Keratinocyte (primary cell): ENCODE measurements at regions not wholly inside any gene's neighbourhood (a gene's known extent, or its start where the extent isn't known, plus 50 kb on each side); places are given as distances from the start of the nearest gene placed in this dataset.

Experiments used
- DNase-seq: peaks from one replicate; pipeline ENCODE4 v3.0.0-alpha.2; 2011; ENCODE audit warnings: low read depth, missing footprints, low spot score
- FAIRE-seq: peaks from 2 replicates; lab custom pipeline; 2011; peaks lifted over from hg19 to GRCh38; lab: Jason Lieb, UNC
- H2AFZ ChIP-seq: 2 replicates; pipeline ENCODE4 v1.6.0; 2012; ENCODE audit warnings: low read length, control low read depth, inconsistent platforms; ENCODE audit not compliant: control insufficient read depth
- H3K27ac ChIP-seq: 2 replicates; pipeline ENCODE4 v1.5.1; 2011; ENCODE audit warnings: low read length; ENCODE audit not compliant: control insufficient read depth, insufficient read depth
- H3K27me3 ChIP-seq: 3 replicates; pipeline ENCODE4 v1.6.0; 2011; ENCODE audit warnings: low read length; ENCODE audit not compliant: control insufficient read depth, insufficient read depth; ENCODE audit errors: extremely low read depth
- H3K36me3 ChIP-seq, 2 experiments: 2 replicates in 1 of 2; 3 replicates in 1 of 2; pipeline ENCODE4 v1.5.1; 2011; ENCODE audit warnings: low read length in 2 of 2, mild to moderate bottlenecking in 1 of 2; ENCODE audit not compliant: control insufficient read depth in 2 of 2, insufficient read depth in 2 of 2; ENCODE audit errors: extremely low read depth in 1 of 2
- H3K4me1 ChIP-seq: 3 replicates; pipeline ENCODE4 v1.5.1; 2011; ENCODE audit warnings: low read length; ENCODE audit not compliant: control insufficient read depth, insufficient read depth; ENCODE audit errors: extremely low read depth
- H3K4me2 ChIP-seq: 3 replicates; pipeline ENCODE4 v1.6.0; 2011; ENCODE audit warnings: low read depth, low read length; ENCODE audit not compliant: control insufficient read depth, insufficient read depth; ENCODE audit errors: extremely low read depth
- H3K4me3 ChIP-seq, 3 experiments: fragments of 200-600 bp in 1 of 3; sonication (generic) in 1 of 3; 2 replicates in 2 of 3; 3 replicates in 1 of 3; pipeline ENCODE4 v1.5.1; 2011 to 2016; ENCODE audit warnings: low read length in 3 of 3, mild to moderate bottlenecking in 3 of 3, control low read depth in 2 of 3, inconsistent platforms in 1 of 3, low read depth in 1 of 3, mixed read lengths in 1 of 3, mixed run types in 1 of 3, moderate library complexity in 1 of 3; ENCODE audit not compliant: control insufficient read depth in 2 of 3, insufficient read depth in 2 of 3; ENCODE audit errors: extremely low read depth in 1 of 3
- H3K79me2 ChIP-seq: 2 replicates; pipeline ENCODE4 v1.6.0; 2012; ENCODE audit warnings: low read length; ENCODE audit not compliant: control insufficient read depth, insufficient read depth
- H3K9ac ChIP-seq: 3 replicates; pipeline ENCODE4 v1.6.0; 2011; ENCODE audit warnings: low read length; ENCODE audit not compliant: control insufficient read depth, insufficient read depth; ENCODE audit errors: extremely low read depth
- H3K9me1 ChIP-seq: 3 replicates; pipeline ENCODE4 v1.6.0; 2011; ENCODE audit warnings: low read length; ENCODE audit not compliant: control insufficient read depth, insufficient read depth; ENCODE audit errors: extremely low read depth
- H3K9me3 ChIP-seq: 2 replicates; pipeline ENCODE4 v1.5.1; 2012; ENCODE audit warnings: low read depth, low read length; ENCODE audit not compliant: control insufficient read depth
- H4K20me1 ChIP-seq: 3 replicates; pipeline ENCODE4 v1.6.0; 2011; ENCODE audit warnings: low read length; ENCODE audit not compliant: control insufficient read depth, insufficient read depth; ENCODE audit errors: extremely low read depth
- EZH2 ChIP-seq: IDR thresholded peaks from one replicate; pipeline ENCODE4 v1.6.1; 2012; ENCODE audit warnings: inconsistent platforms, mild to moderate bottlenecking, low read length, moderate library complexity
- dilution Hi-C: fragments of 300-500 bp; cut with MboI; formaldehyde crosslinking; loops from one replicate; pipeline ENCODE4 v1.7.0; 2020; ENCODE audit warnings: low sequenced_read_pairs; ENCODE audit not compliant: extremely low pct_ligation_motif_present
- TF ChIP-seq, protein P1 (sequence below), 3 experiments: IDR thresholded peaks in 1 of 3; conservative IDR thresholded peaks in 1 of 3; optimal IDR thresholded peaks in 1 of 3; 2 replicates in 2 of 3; 3 replicates in 1 of 3; pipeline versions ENCODE3 to v1.5.1; 2011; ENCODE audit warnings: low read length in 3 of 3, mild to moderate bottlenecking in 3 of 3, moderate library complexity in 2 of 3, control low read depth in 1 of 3, inconsistent platforms in 1 of 3; ENCODE audit not compliant: insufficient read depth in 2 of 3; ENCODE audit errors: extremely low read depth in 1 of 3

DNA sequence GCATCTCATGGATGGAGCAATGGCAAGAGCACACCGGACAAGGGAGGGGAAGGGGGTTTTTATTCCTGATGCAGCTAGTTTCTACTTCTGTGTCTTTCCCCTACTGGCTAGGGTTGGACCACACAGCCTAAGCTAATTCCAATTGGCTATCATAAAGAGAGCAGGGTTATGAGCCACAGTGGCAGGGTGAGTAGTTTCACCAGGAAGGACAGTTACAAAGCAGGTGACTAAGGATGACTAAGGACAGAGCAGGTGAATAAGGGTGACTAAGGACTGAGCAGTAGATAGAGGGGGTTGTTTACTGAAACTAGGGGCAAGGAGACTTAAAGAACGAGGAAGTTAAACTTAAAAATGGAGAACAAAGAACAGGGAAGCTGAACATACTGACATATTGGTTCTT is 321.4 kb upstream of the SEL1L start:
- TF ChIP-seq, protein P1, sequence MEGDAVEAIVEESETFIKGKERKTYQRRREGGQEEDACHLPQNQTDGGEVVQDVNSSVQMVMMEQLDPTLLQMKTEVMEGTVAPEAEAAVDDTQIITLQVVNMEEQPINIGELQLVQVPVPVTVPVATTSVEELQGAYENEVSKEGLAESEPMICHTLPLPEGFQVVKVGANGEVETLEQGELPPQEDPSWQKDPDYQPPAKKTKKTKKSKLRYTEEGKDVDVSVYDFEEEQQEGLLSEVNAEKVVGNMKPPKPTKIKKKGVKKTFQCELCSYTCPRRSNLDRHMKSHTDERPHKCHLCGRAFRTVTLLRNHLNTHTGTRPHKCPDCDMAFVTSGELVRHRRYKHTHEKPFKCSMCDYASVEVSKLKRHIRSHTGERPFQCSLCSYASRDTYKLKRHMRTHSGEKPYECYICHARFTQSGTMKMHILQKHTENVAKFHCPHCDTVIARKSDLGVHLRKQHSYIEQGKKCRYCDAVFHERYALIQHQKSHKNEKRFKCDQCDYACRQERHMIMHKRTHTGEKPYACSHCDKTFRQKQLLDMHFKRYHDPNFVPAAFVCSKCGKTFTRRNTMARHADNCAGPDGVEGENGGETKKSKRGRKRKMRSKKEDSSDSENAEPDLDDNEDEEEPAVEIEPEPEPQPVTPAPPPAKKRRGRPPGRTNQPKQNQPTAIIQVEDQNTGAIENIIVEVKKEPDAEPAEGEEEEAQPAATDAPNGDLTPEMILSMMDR (optimal IDR thresholded peaks at IDR 0.05 in 1 of 3, IDR thresholded peaks at IDR 0.05 in 1 of 3, conservative IDR thresholded peaks at IDR 0.05 in 1 of 3; ENCODE audit: extremely low read depth in 1 of 3, insufficient read depth in 2 of 3, low read length in 3 of 3): no peak
- no peak for TF ChIP-seq EZH2
- no peak overlapping the region for H3K9ac ChIP-seq
- no peak overlapping the region for H3K4me2 ChIP-seq
- H3K27me3 ChIP-seq: no peaks in the 10 kb centered on the region
- H2AFZ ChIP-seq: no peak overlapping the region
- FAIRE-seq: no peak
- no peak overlapping the region for H3K4me3 ChIP-seq
- no peak for DNase-seq
- no peaks in the 10 kb centered on the region for H3K9me3 ChIP-seq
- no peaks in the 10 kb centered on the region for H3K4me1 ChIP-seq
- H3K36me3 ChIP-seq: no peaks in the 10 kb centered on the region
- dilution Hi-C loops: no loop called here
- H3K79me2 ChIP-seq: no peaks in the 10 kb centered on the region
- no peaks in the 10 kb centered on the region for H4K20me1 ChIP-seq
- H3K27ac ChIP-seq: no peak overlapping the region
- H3K9me1 ChIP-seq: no peaks in the 10 kb centered on the region

DNA sequence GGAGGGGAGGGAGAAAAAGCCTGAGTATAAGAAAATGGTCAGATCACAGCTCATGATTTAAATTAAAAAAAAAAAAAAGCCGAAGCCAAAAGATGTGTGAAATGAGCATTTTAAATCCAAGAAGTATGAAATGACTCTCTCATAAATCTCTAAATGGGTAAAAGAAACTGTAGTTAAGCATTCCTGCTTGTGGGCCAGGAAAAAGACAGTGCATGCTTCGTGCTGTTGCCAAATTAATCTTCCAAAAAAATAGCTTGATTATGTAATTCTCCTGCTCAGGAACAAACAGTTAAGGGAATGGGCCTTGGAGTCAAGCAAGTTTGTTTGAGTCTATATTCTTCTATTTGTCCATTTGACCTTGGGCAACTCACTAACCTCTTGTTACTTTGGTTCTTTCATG is 325.4 kb upstream of the SEL1L start:
- no peaks in the 10 kb centered on the region for H4K20me1 ChIP-seq
- no peak overlapping the region for H3K4me2 ChIP-seq
- FAIRE-seq (no peak), DNase-seq (no peak)
- no peaks in the 10 kb centered on the region for H3K27me3 ChIP-seq
- H3K27ac ChIP-seq: no peak overlapping the region
- no peaks in the 10 kb centered on the region for H3K9me1 ChIP-seq
- no peak for TF ChIP-seq EZH2
- TF ChIP-seq, protein P1 (optimal IDR thresholded peaks at IDR 0.05 in 1 of 3, IDR thresholded peaks at IDR 0.05 in 1 of 3, conservative IDR thresholded peaks at IDR 0.05 in 1 of 3; ENCODE audit: extremely low read depth in 1 of 3, insufficient read depth in 2 of 3, low read length in 3 of 3): no peak
- H3K9ac ChIP-seq: no peak overlapping the region
- dilution Hi-C loops: no loop called here
- H3K9me3 ChIP-seq: no peaks in the 10 kb centered on the region
- H3K36me3 ChIP-seq: no peaks in the 10 kb centered on the region
- no peaks in the 10 kb centered on the region for H3K79me2 ChIP-seq
- H2AFZ ChIP-seq: no peak overlapping the region
- H3K4me3 ChIP-seq: no peak overlapping the region
- no peaks in the 10 kb centered on the region for H3K4me1 ChIP-seq
